GM21526 (cell line): ENCODE measurements at regions not wholly inside any gene's neighbourhood (a gene's known extent, or its start where the extent isn't known, plus 50 kb on each side); places are given as distances from the start of the nearest gene placed in this dataset.

Experiments used
- ATAC-seq: cut with Tn5 transposase; IDR thresholded peaks from one replicate; pipeline ENCODE4 v1.9.1; 2021; ENCODE audit warnings: moderate library complexity; ENCODE audit not compliant: unreplicated experiment, low FRiP score

- no peak for ATAC-seq
These were observed 423.4 kb upstream of the ATP11B start for GRCh38 chr3:182369861-182370260.

DNA sequence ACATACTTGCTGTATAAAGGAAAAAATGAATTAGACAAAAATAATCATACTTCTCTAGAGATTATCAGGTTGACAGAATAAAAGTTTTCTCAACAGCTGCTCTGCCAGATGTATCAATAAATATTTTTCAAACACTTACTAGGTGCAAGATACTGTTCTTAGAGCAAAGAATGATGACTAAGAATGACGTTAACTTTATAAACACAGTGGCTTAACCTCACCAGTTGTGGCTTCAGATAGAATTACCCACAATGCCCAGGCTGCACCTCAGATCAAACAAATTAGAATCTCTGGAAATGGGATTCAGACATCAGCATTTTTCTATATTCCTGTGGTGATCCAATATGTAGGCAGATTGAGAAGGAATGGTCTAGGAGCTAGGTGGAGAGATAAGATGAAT is 422.4 kb upstream of the ATP11B start:
- no peak for ATAC-seq

DNA sequence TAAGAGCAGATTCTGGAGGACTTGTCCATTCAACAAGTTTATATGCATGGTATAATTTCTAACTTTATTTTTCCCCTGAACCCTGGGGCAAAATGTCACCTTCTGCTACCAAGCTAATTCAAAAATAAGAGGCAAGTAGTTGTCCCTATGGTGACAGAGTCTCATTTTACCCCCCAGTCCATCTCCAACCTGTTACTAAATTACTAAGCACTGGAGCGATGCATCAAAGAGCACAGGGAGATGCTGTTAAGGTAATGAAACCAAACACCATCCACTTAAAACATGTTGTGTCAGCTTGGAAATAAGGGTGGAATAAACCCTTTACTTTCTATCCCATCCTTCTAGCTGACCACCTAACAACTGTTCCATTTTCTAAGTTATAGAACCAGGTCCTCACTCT is 417.4 kb upstream of the ATP11B start:
- ATAC-seq = no peak

DNA sequence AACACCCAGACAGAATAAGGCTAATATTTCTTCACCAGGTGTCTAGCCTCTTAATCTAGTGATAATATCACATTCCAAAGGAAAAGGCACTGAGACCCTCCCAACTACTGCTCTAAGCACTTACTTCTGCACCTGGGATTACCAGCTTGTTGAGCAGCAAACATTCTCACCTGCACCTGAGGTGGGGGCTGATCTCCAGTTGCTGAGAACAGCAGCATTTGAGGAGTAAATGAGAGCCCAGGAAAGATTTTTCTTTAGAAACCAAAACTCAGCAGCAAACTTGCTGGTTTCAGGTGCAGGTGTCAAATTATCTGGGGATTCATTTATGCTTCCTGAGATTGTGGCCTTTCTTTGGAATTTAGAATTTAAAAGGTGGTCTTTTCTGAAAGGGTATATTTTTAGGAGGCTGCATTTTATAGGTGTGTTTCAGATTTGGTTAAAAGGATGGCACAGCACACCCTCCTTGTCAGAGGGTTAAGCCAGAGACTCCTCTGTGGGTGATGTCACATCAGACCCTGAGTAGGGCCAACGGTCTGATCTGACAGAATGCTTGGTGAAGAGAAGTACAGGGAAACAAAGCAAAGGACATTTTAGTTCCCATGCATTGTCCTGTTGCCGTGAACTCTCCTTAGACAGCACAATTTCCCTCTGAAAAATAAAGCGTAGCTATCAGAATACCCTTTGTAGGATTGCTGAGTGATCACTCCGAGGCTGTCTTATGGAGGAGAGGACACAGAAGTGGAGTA is 411.0 kb upstream of the ATP11B start:
- ATAC-seq = no peak

GRCh38 chr3:182384221-182384620 is 409.1 kb upstream of the ATP11B start:
- ATAC-seq = no peak

DNA sequence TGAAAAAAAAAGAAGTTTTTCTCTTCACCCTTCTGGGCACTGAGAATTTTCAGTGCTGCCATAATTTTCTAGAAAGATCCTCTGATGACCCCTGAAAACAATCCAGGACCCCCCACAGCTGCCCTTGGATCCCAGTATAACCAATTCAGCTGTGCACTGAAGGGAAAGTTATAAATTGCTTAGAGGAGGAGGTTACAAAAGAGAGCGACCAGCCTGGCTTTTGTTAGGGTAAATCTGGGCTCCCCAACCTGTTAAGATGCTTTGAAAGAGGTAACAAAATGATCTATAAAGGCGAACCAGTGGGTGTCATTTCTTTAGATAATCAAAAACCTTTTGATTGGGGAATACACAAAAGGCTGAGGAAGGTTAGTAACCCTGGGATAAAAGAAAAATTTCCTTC is 407.9 kb upstream of the ATP11B start:
- ATAC-seq = no peak

DNA sequence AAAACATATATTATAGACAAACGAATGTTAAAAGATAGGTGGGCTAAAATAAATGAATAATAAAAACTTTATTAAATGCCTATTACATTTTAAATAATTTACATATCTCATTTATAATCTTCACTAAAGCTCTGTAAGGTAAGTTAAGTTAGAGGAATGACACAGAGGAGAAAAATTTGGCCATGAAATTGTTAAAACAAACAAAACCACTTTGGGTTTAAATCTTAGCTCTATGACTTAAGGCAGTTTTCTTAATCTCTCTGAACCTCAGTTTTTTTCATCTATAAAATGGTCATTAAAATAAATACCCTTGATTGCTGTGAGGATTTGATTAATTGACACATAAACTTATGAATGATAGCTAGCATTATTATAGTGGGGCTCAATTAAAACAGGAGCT is 404.8 kb upstream of the ATP11B start:
- ATAC-seq = no peak

DNA sequence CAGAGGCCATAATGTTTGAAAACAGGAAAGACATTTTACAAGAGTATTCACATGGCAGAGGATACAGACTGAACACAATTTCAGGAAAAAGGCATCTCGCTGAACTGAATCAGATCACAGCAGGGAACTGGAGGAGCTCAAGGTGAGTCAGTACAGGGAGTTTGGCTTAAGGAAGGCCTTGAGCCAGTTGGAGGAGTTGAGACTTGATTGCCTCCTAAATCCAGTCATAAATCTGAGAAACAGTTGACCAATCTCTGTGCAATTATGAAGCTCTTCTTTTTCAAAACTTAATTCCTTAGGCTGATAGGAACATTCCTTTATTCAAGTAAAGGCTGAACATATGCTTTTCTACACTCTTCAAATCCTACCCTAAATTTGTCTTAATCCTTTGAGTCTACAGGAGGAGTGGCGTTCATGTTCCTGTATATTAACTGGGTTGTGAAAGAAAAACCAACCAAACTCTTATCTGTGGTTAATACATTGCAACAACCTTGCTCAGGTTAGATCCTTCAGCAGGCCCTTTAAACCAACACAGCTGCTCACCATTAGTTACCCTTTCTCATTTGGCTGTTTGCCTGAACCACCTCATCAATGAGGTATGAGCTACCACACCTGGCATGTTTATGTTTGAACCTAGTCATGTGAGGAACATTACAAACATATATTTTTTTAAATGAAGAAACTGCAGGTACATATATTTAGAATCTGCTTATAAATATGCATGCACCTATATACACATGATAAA is 404.1 kb upstream of the ATP11B start:
- no peak for ATAC-seq

- ATAC-seq = no peak
These were observed 402.9 kb upstream of the ATP11B start for GRCh38 chr3:182390421-182390820.

DNA sequence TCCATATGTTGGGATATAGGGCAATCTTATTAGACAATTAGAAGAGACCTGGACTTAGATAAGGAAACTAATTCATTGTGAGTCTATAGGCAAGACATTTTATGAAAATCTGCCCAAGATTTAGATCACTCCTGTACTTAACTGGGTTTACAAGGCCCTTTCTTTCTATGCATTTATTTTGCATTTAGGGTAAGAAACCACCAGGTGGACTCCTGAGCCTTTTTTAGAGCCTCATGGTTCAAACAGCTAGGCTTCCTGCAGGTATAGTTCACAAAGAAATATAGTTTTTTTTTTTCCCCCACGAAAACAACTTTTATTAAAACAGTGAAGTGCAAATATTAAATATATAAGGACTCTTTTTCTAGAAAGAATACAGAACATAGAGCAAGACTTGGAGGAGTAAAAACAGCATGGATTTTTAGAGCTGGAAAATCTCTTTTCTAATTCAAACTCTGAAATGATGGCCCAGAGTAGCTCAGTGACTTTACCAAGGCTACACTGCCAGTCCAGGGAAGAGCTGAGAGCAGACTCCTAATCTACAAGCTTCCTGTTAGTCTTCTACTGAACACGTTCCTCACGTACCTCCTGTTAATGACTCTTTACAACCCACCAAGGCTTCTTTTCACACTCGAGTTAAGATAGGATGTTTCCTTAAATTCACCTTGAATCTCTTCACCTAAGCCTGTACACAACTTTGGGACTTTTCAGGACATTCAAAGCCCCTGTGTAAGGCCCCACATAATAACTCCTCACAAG is 400.9 kb upstream of the ATP11B start:
- no peak for ATAC-seq

- ATAC-seq = no peak
These were observed 400.2 kb upstream of the ATP11B start for GRCh38 chr3:182393151-182393550.

- no peak for ATAC-seq
These were observed 399.4 kb upstream of the ATP11B start for GRCh38 chr3:182393830-182394367.

DNA sequence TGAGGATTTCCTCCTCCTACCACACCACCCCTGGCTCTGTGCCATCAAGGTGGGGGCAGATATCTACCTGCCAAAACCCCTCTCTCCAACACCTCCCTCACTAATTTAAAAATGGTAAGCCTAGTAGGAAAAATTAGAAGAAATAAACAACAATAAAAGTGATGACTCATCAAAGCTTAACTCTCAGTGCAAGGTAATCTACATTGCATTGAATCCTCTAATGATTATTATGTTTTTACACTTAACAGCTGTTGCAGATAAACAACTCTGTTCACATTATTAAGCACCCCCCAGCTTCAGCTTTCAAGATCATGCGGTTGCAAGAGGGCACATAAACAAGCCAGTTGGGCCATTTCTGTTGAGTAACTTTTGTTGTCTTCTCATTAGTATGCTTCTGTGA is 396.1 kb upstream of the ATP11B start:
- no peak for ATAC-seq

- no peak for ATAC-seq
These were observed 393.1 kb upstream of the ATP11B start for GRCh38 chr3:182399978-182400737.

DNA sequence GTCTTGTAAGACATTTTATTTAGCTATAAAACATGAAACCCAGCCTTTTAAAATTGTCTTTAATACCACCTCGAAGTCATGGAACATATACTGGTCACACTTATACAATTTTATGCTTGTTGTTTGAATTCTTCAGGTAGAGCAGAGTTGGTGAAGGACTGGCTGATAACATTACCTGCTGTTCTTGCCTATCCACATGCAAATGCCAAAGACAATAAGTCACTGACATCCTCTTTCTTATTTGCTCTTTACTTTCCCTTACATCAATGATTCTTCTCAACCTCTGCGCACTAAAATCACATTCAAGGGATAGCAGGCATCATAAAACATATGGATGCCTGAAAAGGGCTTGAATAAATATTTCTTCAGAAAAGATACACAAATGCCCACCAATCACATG is 392.5 kb upstream of the ATP11B start:
- ATAC-seq = no peak

GRCh38 chr3:182404031-182404430 is 389.3 kb upstream of the ATP11B start:
- no peak for ATAC-seq

DNA sequence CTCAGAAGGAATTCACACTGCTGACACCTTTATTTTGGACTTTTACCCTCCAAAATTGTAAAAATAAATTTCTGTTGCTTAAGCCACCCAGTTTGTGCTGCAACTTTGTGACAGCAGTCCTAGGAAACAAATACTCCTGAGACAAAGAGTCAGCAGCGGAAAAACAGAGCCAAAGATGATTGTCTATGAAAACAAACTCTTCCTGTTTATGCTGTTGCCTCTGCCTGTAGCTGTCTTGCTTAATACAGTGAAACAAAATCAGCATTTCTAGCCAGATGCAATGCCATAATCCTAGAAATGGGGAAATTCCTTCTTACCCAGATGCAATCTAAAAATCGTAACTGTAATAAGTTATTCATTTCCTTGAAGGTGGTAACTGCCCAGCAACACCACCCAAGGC is 387.5 kb upstream of the ATP11B start:
- ATAC-seq = no peak

DNA sequence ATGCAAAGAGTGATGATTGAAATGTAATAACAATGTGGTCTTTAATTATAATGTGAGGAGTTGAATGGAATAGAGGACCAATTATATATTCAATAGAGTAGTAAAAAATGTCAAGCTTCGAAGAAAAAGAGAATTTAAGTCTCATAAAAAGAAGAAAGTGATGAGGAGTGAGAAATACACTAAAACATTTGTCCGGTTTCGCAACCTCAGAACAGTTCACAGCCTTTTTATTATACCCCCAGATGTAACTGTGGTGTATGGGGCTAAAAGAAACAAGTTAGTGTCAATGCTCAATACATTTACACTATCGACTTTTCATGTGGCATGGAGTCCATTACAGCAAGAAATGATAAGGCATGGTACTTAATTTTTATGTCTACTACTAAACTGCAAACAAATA is 386.5 kb upstream of the ATP11B start:
- ATAC-seq = no peak

- no peak for ATAC-seq
These were observed 383.3 kb upstream of the ATP11B start for GRCh38 chr3:182410051-182410450.

GRCh38 chr3:182412066-182412465 is 381.2 kb upstream of the ATP11B start:
- no peak for ATAC-seq
